Suprapubic skin (tissue), 4 donors: ENCODE measurements at regions not wholly inside any gene's neighbourhood (a gene's known extent, or its start where the extent isn't known, plus 50 kb on each side); places are given as distances from the start of the nearest gene placed in this dataset.

Experiments
- CTCF ChIP-seq, 2 donors: fragments of 200-600 bp in 1 of 2; fragments of 450-650 bp in 1 of 2; sonication (generic) in 1 of 2; IDR thresholded peaks; one replicate each; pipeline ENCODE4 v1.5.1; 2016 to 2019; ENCODE audit warnings: antibody characterized with exemption in 2 of 2, mild to moderate bottlenecking in 1 of 2, moderate library complexity in 1 of 2
- EP300 ChIP-seq: sonication (generic); formaldehyde crosslinking; IDR thresholded peaks from one replicate; pipeline ENCODE4 v1.6.1; 2017; ENCODE audit warnings: antibody characterized with exemption
- POLR2A ChIP-seq, 2 donors: fragments of 450-650 bp; IDR thresholded peaks; one replicate each; pipeline ENCODE4 v1.6.1; 2017; ENCODE audit warnings: antibody characterized with exemption in 2 of 2, mild to moderate bottlenecking in 2 of 2, moderate library complexity in 2 of 2
- POLR2AphosphoS5 ChIP-seq, 3 donors: sonication (generic); formaldehyde crosslinking; IDR thresholded peaks; one replicate each; pipeline ENCODE4 v1.6.1; 2017; ENCODE audit warnings: antibody characterized with exemption in 3 of 3

GRCh38 chr11:122173074-122173450, 57.0 kb upstream of the BLID start:
- TF ChIP-seq CTCF (IDR thresholded peaks at IDR 0.05) (no peak), POLR2AphosphoS5 (IDR thresholded peaks at IDR 0.05) (no peak), EP300 (no peak), POLR2A (IDR thresholded peaks at IDR 0.05) (no peak)
